Midbrain (tissue), 1 donor: ENCODE measurements at regions not wholly inside any gene's neighbourhood (a gene's known extent, or its start where the extent isn't known, plus 50 kb on each side); places are given as distances from the start of the nearest gene placed in this dataset.
"Not testable (repeated sequence)": the region's sequence is repeated elsewhere in the genome, so short reads cannot be mapped to it uniquely, and the experiment has no call there.

Source experiments
- DNase-seq: peaks from one replicate; lab custom pipeline; 2025; lab: John Stamatoyannopoulos, UW

DNA sequence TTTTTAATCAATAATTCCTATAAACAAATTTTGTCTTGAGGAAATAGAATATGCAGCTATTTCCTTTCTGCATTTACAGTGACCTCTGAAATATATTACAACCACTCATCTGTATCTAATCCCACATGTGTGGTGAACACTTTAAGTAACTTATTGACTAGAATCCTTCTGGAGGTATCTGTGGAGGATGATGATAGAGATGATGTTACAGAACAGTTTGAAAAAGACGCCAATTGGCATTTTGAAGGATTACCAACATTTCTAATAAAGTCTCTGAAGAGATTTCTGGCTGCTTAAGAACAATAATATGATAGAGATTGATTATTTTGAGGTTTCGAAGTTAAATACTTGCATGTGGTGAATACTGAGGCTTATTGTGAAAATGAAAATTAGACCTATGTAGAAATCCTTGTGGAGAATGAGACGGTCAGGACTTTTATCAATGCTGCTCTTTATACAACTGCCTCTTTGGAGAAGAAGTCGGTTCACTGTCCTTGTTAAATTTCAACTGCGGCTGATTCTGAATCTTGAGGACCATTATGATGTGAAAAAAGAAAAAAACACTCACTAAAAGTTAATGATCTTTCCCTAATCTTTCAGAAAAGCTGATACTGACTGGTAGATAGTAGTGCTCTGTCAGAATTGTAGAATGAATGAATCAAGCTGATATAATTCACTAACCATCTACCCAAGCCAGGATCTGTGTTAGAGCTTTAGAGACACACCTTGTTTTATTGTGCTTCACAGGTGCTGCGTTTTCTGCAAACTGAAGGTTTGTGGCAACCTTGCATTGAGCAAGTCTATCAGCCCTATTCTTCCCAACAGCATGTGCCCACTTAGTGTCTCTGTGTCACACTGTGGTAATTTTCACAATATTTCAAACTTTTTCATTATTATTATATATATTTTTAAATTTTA lies 204.7 kb downstream of the SPRY1 start:
- no peak for DNase-seq

DNA sequence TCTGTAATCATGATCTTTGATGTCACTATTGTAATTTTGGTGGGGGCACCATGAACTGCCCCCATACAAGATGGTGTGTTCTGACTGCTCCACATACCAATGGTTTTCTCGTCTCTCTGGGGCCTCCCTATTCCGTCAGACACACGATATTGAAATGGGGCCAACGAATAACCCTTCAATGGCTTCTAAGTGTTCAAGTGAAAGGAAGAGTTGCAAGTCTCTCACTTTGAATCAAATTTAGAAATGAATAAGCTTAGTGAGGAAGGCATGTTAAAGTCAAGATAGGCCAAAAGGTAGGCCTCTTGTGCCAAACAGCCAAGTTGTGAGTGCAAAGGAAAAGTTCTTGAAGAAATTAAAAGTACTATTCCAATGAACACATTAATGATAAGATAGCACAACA lies 205.4 kb downstream of the SPRY1 start:
- DNase-seq = no peak

DNA sequence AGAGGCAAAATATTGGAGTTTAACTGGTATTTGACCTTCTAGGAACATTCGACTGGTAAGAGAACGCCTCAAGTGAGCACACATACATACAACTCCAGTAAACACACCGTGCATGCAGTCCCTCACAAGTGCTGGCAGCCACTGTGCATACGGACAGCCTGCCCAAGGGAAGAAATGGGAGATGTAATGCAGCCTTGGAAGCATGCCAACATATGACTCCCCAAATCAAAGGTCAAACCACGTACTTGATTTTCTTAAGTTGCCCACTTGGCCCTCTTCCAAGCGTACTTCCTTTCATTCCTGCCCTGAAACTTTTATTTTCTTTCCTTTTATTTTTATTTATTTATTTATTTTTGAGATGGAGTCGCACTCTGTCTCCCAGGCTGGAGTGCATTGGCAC lies 206.6 kb downstream of the SPRY1 start:
- DNase-seq = no peak

DNA sequence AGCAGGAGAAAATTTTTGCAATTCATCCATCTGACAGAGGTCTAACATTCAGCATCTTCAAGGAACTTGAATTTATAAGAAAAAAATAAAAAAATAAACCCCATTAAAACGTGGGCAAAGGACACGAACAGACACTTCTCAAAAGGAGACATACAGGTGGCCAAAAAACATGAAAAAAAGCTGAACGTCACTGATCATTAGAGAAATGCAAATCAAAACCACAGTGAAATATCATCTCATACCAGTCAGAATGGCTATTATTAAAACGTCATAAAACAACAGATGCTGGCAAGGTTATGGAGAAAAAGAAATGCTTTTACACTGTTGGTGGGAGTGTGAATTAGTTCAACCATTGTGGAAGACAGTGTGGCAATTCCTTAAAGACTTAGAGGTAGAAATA lies 209.2 kb downstream of the SPRY1 start:
- not testable (repeated sequence) for DNase-seq

DNA sequence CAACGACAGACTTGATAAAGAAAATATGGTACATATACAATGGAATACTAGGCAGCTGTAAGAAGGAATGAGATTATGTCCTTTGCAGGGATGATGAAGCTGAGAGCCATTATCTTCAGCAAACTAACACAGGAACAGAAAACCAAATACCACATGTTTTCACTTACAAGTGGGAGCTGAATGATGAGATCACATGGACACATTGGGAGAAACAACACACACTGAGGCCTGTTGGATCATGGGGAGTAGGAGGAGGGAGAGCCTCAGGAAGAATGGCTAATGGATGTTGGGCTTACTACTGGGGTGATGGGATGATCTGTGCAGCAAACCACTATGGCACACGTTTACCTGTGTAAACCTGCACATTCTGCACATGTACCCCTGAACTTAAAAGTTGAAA lies 209.7 kb downstream of the SPRY1 start:
- DNase-seq = no peak

DNA sequence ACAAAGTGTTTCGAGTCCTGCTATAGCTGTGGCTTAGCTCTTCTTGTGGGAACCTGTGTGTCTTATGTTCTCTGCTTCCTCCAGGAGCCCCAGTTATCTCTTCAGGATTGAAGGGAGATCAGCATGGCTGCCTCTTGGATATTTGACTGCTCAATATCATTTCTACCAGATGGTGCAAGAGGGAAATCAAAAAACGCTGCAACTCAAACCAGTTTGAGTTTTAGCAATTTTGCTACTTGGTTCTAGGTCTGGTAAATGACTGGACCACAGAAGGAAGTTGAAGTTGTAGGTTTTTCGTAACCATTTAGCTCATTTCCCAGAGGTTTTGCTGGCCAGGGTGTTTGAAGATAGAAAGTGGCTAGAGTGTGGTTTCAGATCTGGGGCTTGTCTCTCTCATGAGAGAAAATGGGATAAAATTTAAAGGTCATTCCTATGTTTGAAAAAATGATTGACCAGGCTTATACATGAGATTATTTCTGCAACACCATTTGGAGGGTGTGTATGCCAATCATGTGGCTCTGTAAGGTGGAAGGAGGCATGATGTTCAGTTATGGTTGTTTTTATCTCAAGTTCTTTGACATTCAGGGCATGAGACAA lies 210.4 kb downstream of the SPRY1 start:
- DNase-seq = no peak

DNA sequence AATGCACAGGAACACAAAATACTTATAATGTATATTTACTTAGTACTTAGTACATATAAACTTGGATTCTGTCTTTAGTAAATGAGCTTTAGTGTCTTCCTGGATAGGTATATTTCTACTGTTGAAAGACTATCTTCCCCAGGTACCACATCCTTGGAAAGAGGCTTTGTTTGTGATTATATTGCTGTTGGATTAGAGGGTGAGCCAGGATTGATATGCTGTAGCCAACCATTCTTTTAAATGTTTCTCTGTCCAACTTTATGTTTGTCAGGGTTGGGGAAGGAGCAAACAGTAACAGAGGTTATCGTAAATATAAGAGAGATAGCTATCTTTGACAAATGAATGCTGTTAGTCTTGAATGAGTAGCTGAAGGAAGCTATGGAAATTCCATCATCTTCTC lies 213.2 kb downstream of the SPRY1 start:
- DNase-seq = no peak

DNA sequence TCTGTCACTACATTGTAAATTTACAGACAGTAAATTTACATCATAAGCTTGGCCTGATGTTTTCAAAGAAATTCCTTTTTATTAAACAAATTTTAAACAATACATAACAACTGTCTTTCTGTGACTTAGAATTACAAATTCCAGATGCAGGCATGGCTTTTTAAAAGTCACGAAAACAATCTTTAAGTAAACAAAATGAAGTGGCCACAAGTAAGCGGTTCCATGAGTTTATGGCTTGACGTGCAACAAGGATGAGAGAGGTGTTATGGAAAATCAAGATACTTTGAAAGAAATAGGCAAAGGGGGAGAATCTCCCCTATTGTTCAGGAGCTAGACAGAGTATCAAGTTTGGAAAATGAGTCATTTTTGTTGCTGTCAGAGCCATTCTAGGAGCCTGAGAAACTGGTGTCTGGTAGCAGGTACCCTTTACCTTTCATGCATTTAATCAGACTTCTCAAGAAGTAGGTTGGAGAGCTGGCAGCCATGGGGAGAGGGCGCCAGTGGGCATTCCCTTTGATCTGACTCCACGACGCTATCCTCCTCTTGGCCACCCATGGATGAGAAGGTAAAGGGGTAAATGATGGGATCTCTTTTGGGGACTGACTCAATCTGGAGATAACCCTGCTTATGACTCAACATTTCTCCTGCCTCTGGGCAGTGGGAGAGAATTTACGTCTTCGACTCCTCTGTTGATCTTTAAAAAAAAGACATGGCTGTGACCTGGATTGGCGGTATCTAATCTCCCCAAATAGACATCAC lies 217.2 kb downstream of the SPRY1 start:
- no peak for DNase-seq

DNA sequence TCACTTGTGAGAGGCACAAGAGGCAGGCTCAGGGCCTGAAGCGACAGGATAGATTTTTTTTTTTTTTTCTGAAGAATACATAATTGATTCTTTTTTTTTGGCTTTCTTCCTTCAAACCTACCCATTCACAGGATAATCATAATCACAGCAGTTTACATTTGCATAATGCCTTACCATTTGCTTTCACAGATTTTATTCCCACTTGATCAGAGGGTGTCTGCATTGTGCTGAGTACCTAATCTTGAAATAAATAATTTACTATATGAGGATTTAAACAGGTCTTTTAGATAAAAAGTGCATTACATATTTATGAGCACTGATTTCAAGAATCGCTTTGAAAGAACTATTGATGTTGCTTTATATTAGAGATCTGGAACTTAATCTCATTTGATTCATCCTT lies 219.3 kb downstream of the SPRY1 start:
- DNase-seq = no peak

DNA sequence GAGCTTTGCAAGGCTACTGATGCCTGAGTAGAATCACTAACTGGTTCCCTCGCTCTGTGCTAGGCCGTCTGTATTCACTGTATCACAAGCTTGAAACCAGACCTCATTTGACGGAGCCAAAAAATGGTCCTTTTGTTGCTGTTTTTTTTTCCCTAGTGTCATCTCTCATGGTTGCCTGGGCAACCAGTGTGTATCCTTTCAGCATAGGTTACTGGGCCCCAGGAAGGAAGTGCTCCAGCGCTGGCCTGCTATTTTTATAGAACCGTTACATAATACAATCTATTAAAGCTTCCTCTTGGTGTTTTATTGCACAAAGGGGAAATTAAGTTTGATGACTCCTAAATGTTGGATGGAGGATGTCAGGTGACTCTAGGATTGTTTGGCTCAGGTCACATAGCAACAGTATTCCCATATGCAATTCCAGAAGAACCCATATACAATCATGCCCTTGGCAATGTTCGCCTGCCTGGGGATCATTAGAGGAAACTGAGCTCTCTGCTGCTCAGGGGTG lies 220.4 kb downstream of the SPRY1 start:
- DNase-seq = peak; percentile 81

DNA sequence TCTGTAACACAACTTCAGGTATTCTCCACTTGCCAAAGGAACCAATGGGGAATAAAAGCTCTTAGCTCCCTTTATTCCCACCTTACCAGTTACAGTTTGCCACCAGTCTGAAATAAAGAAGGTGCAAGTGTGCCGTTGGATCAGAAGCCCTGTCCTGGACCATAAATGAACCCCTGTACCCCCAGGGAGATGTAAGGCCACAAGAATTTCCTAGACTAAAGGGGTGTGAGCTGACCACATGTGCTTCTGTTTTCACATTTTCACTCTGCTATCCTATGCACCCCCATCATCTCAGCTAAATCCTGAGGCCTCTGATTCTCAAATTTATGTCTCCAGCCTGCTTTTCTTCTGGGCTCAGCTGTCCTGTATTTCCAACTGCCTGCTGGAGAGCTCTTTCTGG lies 221.2 kb downstream of the SPRY1 start:
- no peak for DNase-seq

DNA sequence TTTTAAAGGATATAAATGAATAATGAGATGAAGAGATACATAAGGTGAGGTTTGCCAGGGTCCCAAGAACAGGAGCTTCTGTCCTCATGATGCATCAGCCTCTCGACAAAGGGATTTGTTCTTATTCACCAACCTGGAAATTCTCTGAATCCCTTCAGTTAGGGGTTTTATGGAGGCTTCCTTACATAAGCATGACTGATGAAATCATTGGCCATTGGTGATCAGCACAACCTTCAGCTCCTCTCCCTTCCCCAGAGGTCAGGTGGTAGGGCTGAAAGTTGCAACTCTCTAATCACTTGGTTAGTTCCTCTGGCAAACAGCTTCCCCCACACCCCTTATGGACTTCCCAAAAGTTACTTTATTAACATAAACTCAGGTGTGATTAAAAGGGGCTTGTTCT lies 222.0 kb downstream of the SPRY1 start:
- DNase-seq = no peak

DNA sequence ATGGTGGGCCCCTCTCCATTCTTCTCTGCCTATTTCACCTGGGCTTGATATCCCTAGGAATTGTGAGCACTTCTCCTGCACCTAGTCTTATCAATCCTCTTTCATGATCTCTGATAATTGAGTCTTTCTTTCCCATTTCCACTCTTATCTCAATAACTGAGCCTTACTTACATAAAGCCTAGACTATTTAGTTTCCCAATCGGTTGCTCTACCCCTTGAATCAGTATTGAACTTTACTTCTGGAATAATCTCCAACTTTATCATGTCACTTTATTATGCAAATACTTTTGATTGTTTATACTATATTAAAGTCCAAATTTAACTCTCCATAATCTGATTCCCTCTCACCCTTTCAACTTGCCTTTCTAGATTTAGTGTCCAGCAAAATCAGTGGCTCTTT lies 222.7 kb downstream of the SPRY1 start:
- DNase-seq = no peak

DNA sequence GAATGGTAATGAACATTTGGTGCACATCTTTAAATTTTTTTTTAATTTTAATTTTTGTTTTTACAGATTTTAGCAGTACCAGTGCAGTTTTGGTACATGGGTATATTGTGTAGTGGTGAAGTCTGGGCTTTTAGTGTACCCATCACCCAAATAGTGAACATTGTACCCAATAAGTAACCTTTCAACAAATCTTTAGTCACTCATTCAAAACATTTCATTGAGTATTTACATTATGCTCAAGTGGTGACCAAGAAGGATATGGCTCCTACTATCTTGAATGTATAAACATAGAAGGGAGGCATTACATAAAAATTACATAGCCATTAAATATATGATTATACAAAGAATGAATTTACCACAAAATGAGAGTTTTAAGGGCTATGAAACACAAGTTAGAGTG lies 223.3 kb downstream of the SPRY1 start:
- DNase-seq = no peak

DNA sequence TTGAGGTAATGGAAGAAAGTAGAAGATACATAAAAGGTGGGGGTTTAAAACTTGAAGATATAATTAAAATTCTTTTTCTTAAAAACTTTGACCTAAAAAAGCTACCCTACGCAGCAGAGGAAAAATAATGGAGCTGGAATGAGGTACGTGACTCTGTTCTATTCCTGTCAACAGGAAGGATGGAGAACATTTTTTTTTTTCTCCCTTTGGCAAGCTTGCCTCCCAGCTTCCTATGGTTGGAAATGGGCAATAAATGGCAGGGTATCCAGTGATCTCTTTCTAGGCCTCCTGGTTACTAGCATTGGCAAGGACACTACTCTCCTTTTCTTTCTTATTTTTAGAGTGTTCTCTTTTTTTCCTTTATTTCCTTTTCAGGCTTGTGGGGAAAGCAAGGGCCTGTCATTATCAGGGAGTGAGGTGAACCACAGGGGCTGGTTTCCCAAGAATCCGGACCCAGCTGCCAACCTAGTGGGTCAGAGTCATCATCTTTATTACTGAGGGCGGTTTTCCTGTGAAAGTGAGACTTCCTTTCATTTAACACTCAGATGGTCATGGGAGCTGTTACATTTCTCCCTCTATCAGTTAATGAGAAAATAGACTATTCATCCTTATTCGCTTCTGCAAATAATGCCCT lies 224.6 kb downstream of the SPRY1 start:
- DNase-seq = peak; percentile 16

DNA sequence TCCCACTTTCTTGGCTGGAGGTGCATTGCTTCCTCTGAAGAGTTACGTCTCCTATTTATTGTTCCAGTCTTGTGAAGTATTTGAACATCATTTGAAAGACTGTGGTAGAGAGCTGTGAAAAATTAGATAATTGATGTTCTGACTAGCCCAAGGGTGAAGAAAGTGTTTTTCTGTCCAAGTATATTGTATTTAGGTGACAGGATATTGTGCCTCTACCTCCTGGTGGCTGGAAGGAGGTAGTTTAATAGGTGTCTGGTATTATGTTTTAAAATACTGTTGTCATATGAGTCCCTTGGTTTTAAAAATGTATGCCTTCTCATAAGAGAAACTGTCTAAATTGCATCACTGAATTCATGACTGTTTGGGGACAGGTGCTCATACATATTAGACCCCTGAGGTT lies 226.0 kb downstream of the SPRY1 start:
- DNase-seq = no peak

DNA sequence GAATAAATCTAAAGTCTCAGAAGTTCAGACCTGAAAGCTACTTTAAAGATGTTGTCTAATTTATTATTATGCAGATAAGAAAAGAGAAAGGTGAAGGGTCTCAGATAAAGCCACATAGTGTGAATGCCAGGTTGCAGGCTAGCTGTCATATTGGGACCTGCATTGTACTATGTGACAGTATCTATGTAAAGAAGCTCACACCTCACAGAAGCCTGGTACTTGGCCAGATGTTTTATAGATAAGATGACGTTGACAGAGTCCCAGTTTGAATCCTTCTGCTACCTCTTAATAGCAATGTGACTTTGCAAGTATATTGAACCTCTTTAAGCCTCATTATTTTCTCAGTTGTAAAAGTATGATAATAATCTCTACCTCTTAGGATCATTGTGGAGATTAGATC lies 227.0 kb downstream of the SPRY1 start:
- no peak for DNase-seq

DNA sequence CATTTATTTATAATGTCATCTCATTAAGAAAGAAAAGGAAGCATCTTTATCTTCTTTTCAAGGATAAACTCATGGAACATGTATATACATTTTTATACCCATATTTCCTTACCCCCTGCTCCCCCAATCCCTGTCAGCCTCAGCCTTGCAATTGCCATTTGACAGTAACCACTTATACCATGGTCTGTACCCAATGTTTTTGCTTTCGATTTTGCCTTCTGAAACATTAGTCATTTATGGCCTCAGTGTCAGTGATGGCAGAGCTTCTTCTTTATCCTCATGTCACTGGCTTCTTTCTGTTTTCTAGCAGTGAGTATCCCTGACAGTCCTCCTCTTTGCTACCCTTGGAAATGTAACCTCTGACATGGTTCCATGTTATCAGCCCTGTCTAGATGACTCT lies 228.4 kb downstream of the SPRY1 start:
- no peak for DNase-seq

DNA sequence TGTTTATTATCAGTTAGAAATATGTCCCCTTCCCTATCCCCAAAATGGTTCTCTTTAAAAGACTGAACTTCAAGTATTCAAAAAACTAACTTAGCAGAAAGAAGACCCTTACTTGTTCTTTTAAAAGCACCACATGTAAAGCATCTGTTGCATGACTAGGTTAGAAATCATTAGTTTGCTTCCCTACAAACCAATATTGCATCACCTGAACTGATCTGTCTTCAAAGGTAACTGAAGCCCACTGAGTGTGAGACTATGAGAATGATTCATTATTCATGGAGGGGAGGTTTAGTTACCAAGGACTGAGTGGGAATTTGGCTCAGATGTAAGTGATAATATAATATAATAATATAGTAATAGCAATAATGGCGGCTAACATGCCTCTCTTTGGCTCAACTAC lies 231.7 kb downstream of the SPRY1 start:
- no peak for DNase-seq

DNA sequence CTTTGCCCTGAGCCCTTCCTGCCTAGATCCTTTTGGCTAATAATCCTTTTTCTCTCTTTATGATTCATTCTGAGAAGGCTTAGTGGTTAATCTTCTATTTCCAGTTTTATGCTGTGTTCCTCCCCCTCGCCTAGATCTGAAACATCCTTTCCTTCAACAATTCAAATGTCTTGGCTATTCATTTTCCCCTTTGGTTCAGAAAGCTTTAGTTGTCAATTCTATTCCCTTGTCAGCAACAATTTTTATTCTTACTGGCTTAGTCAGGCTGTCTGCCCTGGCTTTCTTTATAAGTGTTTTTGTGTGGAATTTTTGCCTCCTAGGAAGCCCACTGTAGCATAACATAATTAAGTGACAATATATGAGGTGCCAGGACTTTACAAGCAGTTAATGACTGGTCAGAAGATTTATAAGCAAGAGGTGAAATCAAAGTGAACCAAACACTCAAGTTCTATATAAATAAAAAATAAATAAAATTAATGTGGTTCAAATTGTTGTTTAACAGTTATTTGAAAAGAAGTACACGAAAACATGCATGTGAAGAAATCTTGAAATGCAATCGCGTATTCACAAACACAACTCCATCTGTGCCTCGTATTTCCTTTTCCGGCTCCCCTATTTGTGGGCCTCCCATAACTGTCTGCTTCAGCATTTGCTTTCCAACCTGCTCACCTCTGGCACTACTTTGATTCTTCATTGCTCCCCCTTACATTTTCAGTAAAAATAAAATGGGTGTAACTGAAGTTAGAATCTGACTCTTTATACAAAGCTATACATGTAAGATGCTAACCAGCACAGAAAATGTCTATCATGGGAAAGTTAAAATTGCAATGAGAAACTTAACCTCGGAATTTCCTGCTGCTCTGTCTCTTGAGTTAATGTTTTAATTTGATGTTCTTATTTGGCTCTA lies 235.4 kb downstream of the SPRY1 start:
- DNase-seq = no peak

DNA sequence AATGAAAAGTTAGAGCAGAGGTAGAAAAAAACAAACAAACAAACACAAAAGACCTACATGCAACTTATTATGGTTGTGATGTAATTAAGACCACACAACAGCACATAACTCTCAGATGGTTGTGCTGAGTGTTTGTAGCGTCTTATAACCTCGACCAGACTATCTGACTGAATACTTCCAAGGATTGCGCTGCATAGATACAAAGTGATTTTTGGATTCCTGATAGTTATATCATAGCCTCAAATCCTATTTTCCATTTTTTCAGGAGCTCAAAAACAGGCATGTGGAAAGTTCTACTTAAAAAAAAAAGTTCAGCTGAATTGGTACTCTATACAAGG lies 236.1 kb downstream of the SPRY1 start:
- no peak for DNase-seq
